ENCODE measurements at regions not wholly inside any gene's neighbourhood (a gene's known extent, or its start where the extent isn't known, plus 50 kb on each side); places are given as distances from the start of the nearest gene placed in this dataset.

- no peak for TF ChIP-seq CTCF (IDR thresholded peaks at IDR 0.05 in 4 of 5, conservative IDR thresholded peaks at IDR 0.05 in 1 of 5)
- TF ChIP-seq POLR2A (IDR thresholded peaks at IDR 0.05) = no peak
- Histone ChIP-seq H3K4me3 (no peak overlapping the region), H3K27me3 (no peaks in the 10 kb centered on the region), H3K27ac (no peak overlapping the region), H3K4me1 (peaks cover 0 to 4% of the 10 kb centered on the region in 2 donors), H3K36me3 (no peaks in the 10 kb centered on the region), H3K9me3 (no peaks in the 10 kb centered on the region)
- no peak for ATAC-seq
- intact Hi-C loops (cut with DNase I; ENCODE audit: low total_unique reads) = no loop called here
- in situ Hi-C loops (cut with MboI; ENCODE audit: low sequenced_read_pairs in 4 of 4) = no loop called here
- DNase-seq = no peak
Measured at GRCh38 chr21:17458279-17458678, 54.6 kb upstream of the CXADR start.

- Histone ChIP-seq H3K27me3 (no peaks in the 10 kb centered on the region), H3K9me3 (no peaks in the 10 kb centered on the region), H3K4me1 (peaks cover 0 to 4% of the 10 kb centered on the region in 2 donors), H3K36me3 (no peaks in the 10 kb centered on the region), H3K27ac (no peak overlapping the region), H3K4me3 (no peak overlapping the region)
- in situ Hi-C loops (cut with MboI; ENCODE audit: low sequenced_read_pairs in 4 of 4) = no loop called here
- no peak for ATAC-seq
- no peak for DNase-seq
- TF ChIP-seq CTCF (IDR thresholded peaks at IDR 0.05 in 4 of 5, conservative IDR thresholded peaks at IDR 0.05 in 1 of 5) = no peak
- TF ChIP-seq POLR2A (IDR thresholded peaks at IDR 0.05) = no peak
- intact Hi-C loops (cut with DNase I; ENCODE audit: low total_unique reads) = no loop called here
Measured at GRCh38 chr21:17460094-17460493, 52.7 kb upstream of the CXADR start.

GRCh38 chr21:17461014-17461413, 51.8 kb upstream of the CXADR start:
- no peak overlapping the region for H3K4me3 ChIP-seq
- peaks cover 0 to 4% of the 10 kb centered on the region in 2 donors for H3K4me1 ChIP-seq
- no peaks in the 10 kb centered on the region for H3K36me3 ChIP-seq
- no peaks in the 10 kb centered on the region for H3K27me3 ChIP-seq
- DNase-seq (no peak), ATAC-seq (peak; percentile 53 to 96)
- no peaks in the 10 kb centered on the region for H3K9me3 ChIP-seq
- no peak overlapping the region for H3K27ac ChIP-seq
- TF ChIP-seq CTCF (IDR thresholded peaks at IDR 0.05 in 4 of 5, conservative IDR thresholded peaks at IDR 0.05 in 1 of 5) = no peak
- TF ChIP-seq POLR2A (IDR thresholded peaks at IDR 0.05) = no peak
- intact Hi-C loops (cut with DNase I; ENCODE audit: low total_unique reads) (no loop called here), in situ Hi-C loops (cut with MboI; ENCODE audit: low sequenced_read_pairs in 4 of 4) (no loop called here)

- intact Hi-C loops (cut with DNase I; ENCODE audit: low total_unique reads) = no loop called here
- no peak overlapping the region for H3K27ac ChIP-seq
- ATAC-seq = no peak
Measured at GRCh38 chr21:17461582-17461981, 51.3 kb upstream of the CXADR start.

More at GRCh38 chr21:17461582-17461981, 51.3 kb upstream of the CXADR start:
- Histone ChIP-seq H3K36me3 (no peaks in the 10 kb centered on the region), H3K27me3 (no peaks in the 10 kb centered on the region), H3K9me3 (no peaks in the 10 kb centered on the region), H3K4me3 (no peak overlapping the region), H3K4me1 (peaks cover 0 to 4% of the 10 kb centered on the region in 2 donors)
- TF ChIP-seq POLR2A (IDR thresholded peaks at IDR 0.05) (no peak), CTCF (IDR thresholded peaks at IDR 0.05 in 4 of 5, conservative IDR thresholded peaks at IDR 0.05 in 1 of 5) (no peak)
- no peak for DNase-seq
- in situ Hi-C loops (cut with MboI; ENCODE audit: low sequenced_read_pairs in 4 of 4) = no loop called here

Measured in gastrocnemius medialis (tissue), 4 donors.